HepG2 (cell line): ENCODE measurements at regions not wholly inside any gene's neighbourhood (a gene's known extent, or its start where the extent isn't known, plus 50 kb on each side); places are given as distances from the start of the nearest gene placed in this dataset.

Source experiments
- ATAC-seq: fragments of 200-7000 bp; cut with Tn5 transposase; 3 replicates; pipeline ENCODE4 v1.9.1; 2020; ENCODE audit warnings: mild to moderate bottlenecking, moderate library complexity
- BruUV-seq: library from RNA; stranded (reverse); fragments of 400-500 nt; replicated peaks from 2 replicates; lab custom pipeline; 2021; lab: Mats Ljungman, UMichigan
- CTCF ChIA-PET: fragments of 300-600 bp; formaldehyde crosslinking; extraction: SDS; loops from one replicate; lab custom pipeline; 2021; ENCODE audit warnings: low total read pairs, inconsistent platforms, low intra/inter-chr PET ratio; lab: Yijun Ruan, JAX
- POLR2A ChIA-PET: fragments of 350-600 bp; sonication (Branson Sonifier 250); formaldehyde crosslinking; loops from one replicate; lab custom pipeline; 2020; ENCODE audit warnings: antibody characterized with exemption, inconsistent platforms; lab: Yijun Ruan, JAX
- DNase-seq: peaks from one replicate; pipeline ENCODE4 v3.0.0-alpha.2; 2015; ENCODE audit warnings: low spot score
- FAIRE-seq: peaks from 3 replicates; lab custom pipeline; 2011; peaks lifted over from hg19 to GRCh38; lab: Jason Lieb, UNC
- H2AFZ ChIP-seq: one replicate; pipeline ENCODE4 v1.6.1; 2011; ENCODE audit warnings: low read length, inconsistent platforms
- H3K27ac ChIP-seq: fragments of 300-600 bp; 3 replicates; pipeline ENCODE4 v1.8.0; 2011; ENCODE audit warnings: mixed run types, mild to moderate bottlenecking, mixed read lengths, low read length, inconsistent platforms; ENCODE audit not compliant: insufficient read depth; ENCODE audit errors: extremely low read length
- H3K27me3 ChIP-seq, 2 experiments: fragments of 200-600 bp in 1 of 2; 2 replicates in 1 of 2; 3 replicates in 1 of 2; pipeline versions ENCODE4 v1.6.0 to v1.8.0; 2011; ENCODE audit warnings: low read length in 2 of 2, mild to moderate bottlenecking in 2 of 2, moderate library complexity in 2 of 2, inconsistent platforms in 1 of 2; ENCODE audit not compliant: insufficient read depth in 2 of 2, control insufficient read depth in 1 of 2
- H3K36me3 ChIP-seq, 2 experiments: fragments of 200-600 bp in 1 of 2; replicated peaks in 1 of 2; 2 replicates in 1 of 2; 3 replicates in 1 of 2; pipeline versions ENCODE4 v1.5.1 to v1.8.0; 2011; ENCODE audit warnings: low read length in 2 of 2, inconsistent platforms in 1 of 2; ENCODE audit not compliant: insufficient read depth in 2 of 2, control insufficient read depth in 1 of 2
- H3K4me1 ChIP-seq: 2 replicates; pipeline ENCODE4 v1.5.1; 2012; ENCODE audit warnings: low read length, inconsistent platforms; ENCODE audit not compliant: insufficient read depth
- H3K4me2 ChIP-seq: 2 replicates; pipeline ENCODE4 v1.6.0; 2011; ENCODE audit warnings: low read depth, low read length, inconsistent platforms
- H3K4me3 ChIP-seq, 3 experiments: fragments of 200-600 bp in 1 of 3; sonication (generic), shearing (Covaris generic) in 1 of 3; replicated peaks in 1 of 3; 2 replicates each; pipeline ENCODE4 v1.5.1; 2011 to 2016; ENCODE audit warnings: low read length in 3 of 3, inconsistent platforms in 2 of 3, low read depth in 2 of 3, mild to moderate bottlenecking in 2 of 3, control low read depth in 1 of 3, mixed read lengths in 1 of 3; ENCODE audit not compliant: insufficient read depth in 1 of 3
- H3K79me2 ChIP-seq: one replicate; pipeline ENCODE4 v1.6.1; 2011; ENCODE audit warnings: low read length, inconsistent platforms; ENCODE audit not compliant: insufficient read depth
- H3K9ac ChIP-seq: 2 replicates; pipeline ENCODE4 v1.6.0; 2011; ENCODE audit warnings: mild to moderate bottlenecking, low read depth, low read length, inconsistent platforms; ENCODE audit not compliant: insufficient read depth
- H3K9me3 ChIP-seq: 2 replicates; pipeline ENCODE4 v1.5.1; 2012; ENCODE audit warnings: mild to moderate bottlenecking, low read length
- H4K20me1 ChIP-seq: 2 replicates; pipeline ENCODE4 v1.6.0; 2011; ENCODE audit warnings: inconsistent platforms, mild to moderate bottlenecking, low read length, moderate library complexity; ENCODE audit not compliant: insufficient read depth
- ARNTL ChIP-seq: sonication (generic); formaldehyde crosslinking; IDR thresholded peaks from 2 replicates; pipeline ENCODE4 v1.4.0; 2020; ENCODE audit warnings: mild to moderate bottlenecking, missing genetic modification reagents
- BHLHE40 ChIP-seq: IDR thresholded peaks from 2 replicates; pipeline ENCODE4 v1.6.1; 2011; ENCODE audit warnings: low read length, improper control_type of control experiment
- FOXK1 ChIP-seq: sonication (generic); formaldehyde crosslinking; IDR thresholded peaks from 2 replicates; pipeline ENCODE4 v1.4.0; 2020; ENCODE audit warnings: low read depth, missing genetic modification reagents, borderline replicate concordance
- GABPB1 ChIP-seq: IDR thresholded peaks from 2 replicates; pipeline ENCODE4 v1.6.1; 2016; ENCODE audit warnings: mild to moderate bottlenecking, missing genetic modification reagents, moderate library complexity, missing compliant biosample characterization
- IRX3 ChIP-seq: sonication (generic); formaldehyde crosslinking; IDR thresholded peaks from 2 replicates; pipeline ENCODE4 v1.8.1; 2023; ENCODE audit warnings: mild to moderate bottlenecking, low read depth, missing genetic modification reagents, borderline replicate concordance
- NBN ChIP-seq: fragments of 450-650 bp; conservative IDR thresholded peaks from 2 replicates; pipeline ENCODE4 v1.6.1; 2017
- PAWR ChIP-seq: sonication (generic); formaldehyde crosslinking; IDR thresholded peaks from 2 replicates; pipeline ENCODE4 v1.4.0; 2020; ENCODE audit warnings: missing genetic modification reagents, mild to moderate bottlenecking, borderline replicate concordance
- PHB2 ChIP-seq: fragments of 450-650 bp; IDR thresholded peaks from 2 replicates; pipeline ENCODE4 v1.6.1; 2018; ENCODE audit not compliant: partially characterized antibody
- SMARCC2 ChIP-seq: fragments of 450-650 bp; IDR thresholded peaks from 2 replicates; pipeline ENCODE4 v1.6.1; 2017; ENCODE audit warnings: antibody characterized with exemption, mild to moderate bottlenecking
- TBX2 ChIP-seq: sonication (generic); formaldehyde crosslinking; IDR thresholded peaks from 2 replicates; pipeline ENCODE4 v1.5.0; 2020; ENCODE audit warnings: missing genetic modification reagents, mild to moderate bottlenecking, borderline replicate concordance
- ZNF33A ChIP-seq: sonication (generic); formaldehyde crosslinking; IDR thresholded peaks from 2 replicates; pipeline ENCODE4 v1.5.1; 2020; ENCODE audit warnings: missing genetic modification reagents, mild to moderate bottlenecking, moderate library complexity, borderline replicate concordance
- in situ Hi-C: cut with HindIII; loops from 2 replicates; pipeline ENCODE4 v1.10.0; 2017; ENCODE audit warnings: low pct_unique_long_range_greater_than_20kb; ENCODE audit not compliant: extremely low pct_ligation_motif_present
- intact Hi-C: fragments of 100-400 bp; cut with micrococcal nuclease; formaldehyde crosslinking; loops from one replicate; pipeline ENCODE4 v1.10.0; 2022; ENCODE audit not compliant: unreplicated experiment
- TF ChIP-seq, protein P1 (sequence below): sonication (generic); formaldehyde crosslinking; IDR thresholded peaks from 2 replicates; pipeline ENCODE4 v1.4.0; 2020; ENCODE audit warnings: missing genetic modification reagents

DNA sequence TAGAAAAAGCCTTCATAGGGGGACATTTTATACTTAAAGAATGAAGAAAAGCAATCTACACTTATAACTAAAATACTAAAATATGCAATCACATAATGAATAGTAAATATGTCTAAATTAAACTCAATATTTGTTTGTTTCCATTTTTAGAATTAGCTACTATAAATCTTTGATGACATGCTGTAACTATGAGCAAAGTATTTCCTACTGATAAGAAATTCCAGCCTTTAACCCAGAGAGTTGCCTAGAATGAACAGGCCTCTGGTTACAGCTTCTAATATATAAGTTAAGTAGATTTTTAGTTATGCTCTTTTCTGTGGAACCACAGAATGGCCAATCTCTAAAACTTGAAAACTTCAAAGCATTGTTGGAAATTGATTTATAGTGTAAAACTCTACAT, 1465.6 kb upstream of the ZEB2 start:
- Histone ChIP-seq H3K9ac (no peak overlapping the region), H3K79me2 (no peaks in the 10 kb centered on the region), H3K4me3 (no peak overlapping the region), H3K4me1 (no peaks in the 10 kb centered on the region), H3K27ac (no peak overlapping the region), H2AFZ (no peak overlapping the region), H3K9me3 (no peaks in the 10 kb centered on the region), H3K27me3 (no peaks in the 10 kb centered on the region), H3K36me3 (no peaks in the 10 kb centered on the region), H4K20me1 (no peaks in the 10 kb centered on the region), H3K4me2 (no peak overlapping the region)
- DNase-seq = no peak
- intact Hi-C loops (no loop called here), in situ Hi-C loops (no loop called here)
- CTCF ChIA-PET = no interaction called here
- TF ChIP-seq ARNTL (CRISPR knock-in tag) = no peak
- TF ChIP-seq, protein P1, sequence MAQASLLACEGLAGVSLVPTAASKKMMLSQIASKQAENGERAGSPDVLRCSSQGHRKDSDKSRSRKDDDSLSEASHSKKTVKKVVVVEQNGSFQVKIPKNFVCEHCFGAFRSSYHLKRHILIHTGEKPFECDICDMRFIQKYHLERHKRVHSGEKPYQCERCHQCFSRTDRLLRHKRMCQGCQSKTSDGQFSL (CRISPR knock-in tag) = no peak
- TF ChIP-seq NBN = no peak
- no peak for TF ChIP-seq TBX2 (CRISPR knock-in tag)
- no peak for TF ChIP-seq PAWR (CRISPR knock-in tag)
- no peak for TF ChIP-seq ZNF33A (CRISPR knock-in tag)
- no peak for TF ChIP-seq IRX3 (CRISPR knock-in tag)
- TF ChIP-seq BHLHE40 = no peak
- no peak for TF ChIP-seq SMARCC2
- TF ChIP-seq FOXK1 (CRISPR knock-in tag) = no peak
- no peak for TF ChIP-seq PHB2
- no peak for TF ChIP-seq GABPB1
- POLR2A ChIA-PET = no interaction called here
- no peak for FAIRE-seq
- no peak for ATAC-seq
- BruUV-seq = no TSS peak
